ENCODE measurements at regions not wholly inside any gene's neighbourhood (a gene's known extent, or its start where the extent isn't known, plus 50 kb on each side); places are given as distances from the start of the nearest gene placed in this dataset.

GRCh38 chr14:53613404-53614253, 343.0 kb downstream of the BMP4 start:
- TF ChIP-seq CTCF (conservative IDR thresholded peaks at IDR 0.05 in 1 of 2, IDR thresholded peaks at IDR 0.05 in 1 of 2; ENCODE audit: low read depth in 1 of 2, low read length in 2 of 2) (no peak), EZH2 (IDR thresholded peaks at IDR 0.05; ENCODE audit: low read length, missing control alignments) (no peak)

Data from fibroblast of lung (primary cell).